SKM-1 treated with dmso at 0.1 percent for 144 hours (cell line): ENCODE measurements at regions not wholly inside any gene's neighbourhood (a gene's known extent, or its start where the extent isn't known, plus 50 kb on each side); places are given as distances from the start of the nearest gene placed in this dataset.
"Not testable (repeated sequence)": the region's sequence is repeated elsewhere in the genome, so short reads cannot be mapped to it uniquely, and the experiment has no call there.

Experiments
- DNase-seq: peaks from one replicate; lab custom pipeline; 2025; ENCODE audit not compliant: unreplicated experiment; lab: John Stamatoyannopoulos, UW

GRCh38 chr14:83575301-83575700 is 1954.6 kb upstream of the FLRT2 start:
- no peak for DNase-seq

DNA sequence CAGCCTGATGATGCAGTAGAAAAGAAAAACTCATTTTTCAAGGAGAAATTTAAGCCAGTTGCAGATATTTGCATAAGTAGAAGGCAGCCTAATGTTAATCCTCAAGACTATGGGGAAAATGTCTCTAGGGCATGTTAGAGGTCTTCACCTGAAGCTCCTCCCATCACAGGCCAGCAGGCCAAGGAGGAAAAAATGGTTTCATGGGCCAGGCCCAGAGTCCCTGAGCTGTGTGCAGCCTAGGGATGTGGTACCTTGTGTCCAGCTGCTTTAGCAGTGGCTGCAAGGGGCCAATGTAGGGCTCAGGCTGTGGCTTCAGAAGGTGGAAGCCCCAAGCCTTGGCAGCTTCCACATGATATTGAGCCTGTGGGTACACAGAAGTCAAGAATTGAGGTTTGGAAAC is 1946.7 kb upstream of the FLRT2 start:
- DNase-seq, result no peak

- DNase-seq, result no peak
Measured at GRCh38 chr14:83594874-83595273, 1935.1 kb upstream of the FLRT2 start.

- no peak for DNase-seq
Measured at GRCh38 chr14:83607682-83608081, 1922.3 kb upstream of the FLRT2 start.

DNA sequence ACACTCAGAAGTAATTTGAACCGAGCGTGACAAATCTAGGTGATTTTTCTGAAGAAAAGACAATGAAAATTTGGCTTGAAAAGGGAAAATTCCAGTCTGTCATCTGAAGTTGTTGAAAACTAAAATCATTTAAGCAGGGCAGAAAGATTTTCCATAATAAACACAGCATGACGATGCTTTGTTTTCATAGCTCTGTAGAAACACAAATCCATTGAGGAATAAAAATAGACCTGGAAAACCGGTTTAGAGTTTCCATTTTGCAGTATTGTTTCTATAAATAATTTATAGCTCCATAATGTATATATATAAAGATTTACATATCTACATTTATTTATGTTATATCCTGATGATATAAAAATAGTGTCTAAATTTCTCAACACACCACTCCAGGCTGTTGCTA is 1918.5 kb upstream of the FLRT2 start:
- no peak for DNase-seq

- no peak for DNase-seq
Measured at GRCh38 chr14:83611906-83612390, 1918.0 kb upstream of the FLRT2 start.

- no peak for DNase-seq
Measured at GRCh38 chr14:83614956-83615355, 1915.0 kb upstream of the FLRT2 start.

DNA sequence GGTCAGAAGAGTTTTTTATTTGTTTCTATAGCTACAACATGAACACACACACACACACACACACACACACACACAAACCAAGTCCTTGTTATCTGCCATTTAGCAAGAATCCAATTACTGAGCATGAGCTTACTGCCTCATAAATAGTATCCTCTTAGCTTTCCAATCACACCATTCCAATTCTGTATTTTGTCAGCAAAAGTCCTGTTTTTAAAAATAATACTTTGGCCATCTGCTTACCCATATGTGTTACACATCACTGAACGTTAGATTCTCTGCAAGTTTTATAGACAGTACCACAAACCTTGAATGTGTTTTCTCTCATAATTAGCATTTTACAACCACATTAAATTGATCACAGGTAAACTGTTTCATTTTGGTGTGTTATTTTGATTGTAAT is 1905.4 kb upstream of the FLRT2 start:
- no peak for DNase-seq

DNA sequence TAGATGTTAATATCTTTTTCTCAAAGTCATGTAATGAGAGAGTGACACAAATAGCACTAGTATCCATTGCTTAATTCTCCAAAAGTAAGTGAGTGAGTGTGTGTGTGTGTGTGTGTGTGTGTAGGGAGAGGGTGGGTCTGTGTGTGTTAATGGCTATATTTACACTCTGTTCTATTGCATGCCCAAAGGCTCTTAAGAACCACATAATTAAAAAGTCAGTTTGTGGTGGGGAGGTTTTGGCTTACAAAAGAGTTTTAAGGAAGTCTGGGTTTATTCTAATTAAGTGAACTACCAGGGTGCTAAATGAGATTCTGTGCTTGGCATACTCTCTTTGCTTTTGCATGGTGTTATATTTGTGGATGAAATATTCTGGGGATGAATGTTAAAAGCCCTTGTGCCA is 1897.6 kb upstream of the FLRT2 start:
- DNase-seq, result no peak

- no peak for DNase-seq
Measured at GRCh38 chr14:83638748-83639504, 1891.0 kb upstream of the FLRT2 start.

DNA sequence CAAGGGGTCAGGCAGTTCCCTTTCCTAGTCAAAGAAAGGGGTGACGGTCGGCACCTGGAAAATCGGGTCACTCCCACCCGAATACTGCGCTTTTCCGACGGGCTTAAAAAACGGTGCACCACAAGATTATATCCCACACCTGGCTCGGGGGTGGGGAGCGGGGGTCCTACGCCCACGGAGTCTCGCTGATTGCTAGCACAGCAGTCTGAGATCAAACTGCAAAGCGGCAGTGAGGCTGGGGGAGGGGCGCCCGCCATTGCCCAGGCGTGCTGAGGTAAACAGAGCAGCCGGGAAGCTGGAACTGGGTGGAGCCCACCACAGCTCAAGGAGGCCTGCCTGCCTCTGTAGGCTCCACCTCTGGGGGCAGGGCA is 1890.5 kb upstream of the FLRT2 start:
- DNase-seq, result not testable (repeated sequence)

DNA sequence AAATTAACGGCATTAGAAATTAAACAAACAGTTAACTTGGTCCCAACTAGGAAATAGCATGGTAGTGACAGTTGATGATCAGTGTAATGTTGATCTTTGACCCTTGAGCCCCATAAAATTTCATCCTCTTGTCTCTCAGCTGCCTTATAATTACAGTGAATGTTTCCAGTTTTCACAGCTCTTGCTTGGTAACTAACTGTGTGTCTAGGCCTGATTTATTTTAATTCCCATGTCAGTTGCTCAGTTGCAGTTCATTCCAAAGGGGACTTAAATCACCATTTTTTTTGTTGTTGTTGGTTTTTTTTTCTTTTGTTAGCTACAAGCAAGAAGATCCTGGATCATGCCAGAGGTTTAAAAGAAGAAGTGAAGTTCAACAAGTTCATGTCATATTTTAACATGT is 1883.7 kb upstream of the FLRT2 start:
- DNase-seq, result no peak

- DNase-seq, result no peak
Measured at GRCh38 chr14:83660597-83660996, 1869.3 kb upstream of the FLRT2 start.

DNA sequence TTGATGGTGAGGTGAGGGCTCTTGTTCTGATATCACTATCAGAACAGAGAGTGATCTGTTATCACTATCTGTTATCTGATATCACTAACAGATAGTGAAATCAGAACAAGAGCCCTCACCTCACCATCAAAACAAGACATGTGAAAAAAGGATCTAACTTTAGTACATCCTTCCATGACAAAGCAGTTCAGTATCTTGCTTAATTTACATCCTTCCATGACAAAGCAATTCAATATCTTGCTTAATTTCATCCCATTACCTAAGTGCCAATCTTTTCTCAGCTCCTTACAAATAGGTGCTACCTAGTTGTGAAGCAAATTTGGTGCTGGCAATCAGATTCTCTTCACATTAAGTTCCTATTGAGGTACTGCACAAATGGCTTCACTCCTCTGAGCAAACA is 1865.6 kb upstream of the FLRT2 start:
- no peak for DNase-seq

GRCh38 chr14:83689265-83689664 is 1840.7 kb upstream of the FLRT2 start:
- DNase-seq, result no peak

DNA sequence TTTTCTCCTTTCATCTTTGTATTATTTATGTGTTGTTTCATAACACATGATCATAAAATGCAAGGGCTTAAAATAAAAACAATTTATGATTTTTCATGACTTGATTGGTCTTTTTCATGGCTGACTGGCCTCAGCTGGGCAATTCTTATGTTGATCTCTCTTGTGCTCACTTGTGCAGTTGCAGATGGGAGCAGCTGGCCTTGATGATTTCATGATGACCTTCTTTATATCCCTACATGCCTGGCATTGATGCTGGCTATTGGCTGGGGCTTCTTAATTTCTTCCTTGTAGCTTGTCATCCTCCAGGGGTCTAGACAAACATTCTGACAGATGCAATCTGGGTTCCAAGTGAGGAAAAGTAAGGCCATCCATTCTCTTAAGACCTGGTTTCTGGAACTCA is 1832.8 kb upstream of the FLRT2 start:
- DNase-seq, result no peak

- DNase-seq, result no peak
Measured at GRCh38 chr14:83702619-83703018, 1827.3 kb upstream of the FLRT2 start.

- DNase-seq, result no peak
Measured at GRCh38 chr14:83706231-83706954, 1823.6 kb upstream of the FLRT2 start.

DNA sequence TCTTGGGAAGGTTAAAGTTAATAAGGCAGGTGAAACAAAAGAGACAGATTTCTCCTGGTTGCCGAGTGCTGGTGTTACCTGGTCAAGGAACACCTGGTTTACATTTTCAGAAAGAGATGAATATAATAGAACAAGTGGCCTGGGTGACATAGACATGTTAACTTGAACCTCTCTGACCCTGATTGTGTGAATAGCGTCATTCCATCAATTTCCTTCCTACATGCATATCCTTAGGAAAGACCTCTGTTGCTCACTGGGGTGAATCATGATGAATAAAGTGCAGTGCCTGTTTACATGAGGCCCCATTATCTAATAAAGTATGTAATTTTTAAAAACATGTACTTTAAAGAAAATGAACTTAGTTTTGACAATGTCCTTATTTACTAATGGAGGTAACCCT is 1822.9 kb upstream of the FLRT2 start:
- DNase-seq, result no peak

GRCh38 chr14:83709116-83709515 is 1820.8 kb upstream of the FLRT2 start:
- no peak for DNase-seq

- no peak for DNase-seq
Measured at GRCh38 chr14:83711046-83711445, 1818.9 kb upstream of the FLRT2 start.

DNA sequence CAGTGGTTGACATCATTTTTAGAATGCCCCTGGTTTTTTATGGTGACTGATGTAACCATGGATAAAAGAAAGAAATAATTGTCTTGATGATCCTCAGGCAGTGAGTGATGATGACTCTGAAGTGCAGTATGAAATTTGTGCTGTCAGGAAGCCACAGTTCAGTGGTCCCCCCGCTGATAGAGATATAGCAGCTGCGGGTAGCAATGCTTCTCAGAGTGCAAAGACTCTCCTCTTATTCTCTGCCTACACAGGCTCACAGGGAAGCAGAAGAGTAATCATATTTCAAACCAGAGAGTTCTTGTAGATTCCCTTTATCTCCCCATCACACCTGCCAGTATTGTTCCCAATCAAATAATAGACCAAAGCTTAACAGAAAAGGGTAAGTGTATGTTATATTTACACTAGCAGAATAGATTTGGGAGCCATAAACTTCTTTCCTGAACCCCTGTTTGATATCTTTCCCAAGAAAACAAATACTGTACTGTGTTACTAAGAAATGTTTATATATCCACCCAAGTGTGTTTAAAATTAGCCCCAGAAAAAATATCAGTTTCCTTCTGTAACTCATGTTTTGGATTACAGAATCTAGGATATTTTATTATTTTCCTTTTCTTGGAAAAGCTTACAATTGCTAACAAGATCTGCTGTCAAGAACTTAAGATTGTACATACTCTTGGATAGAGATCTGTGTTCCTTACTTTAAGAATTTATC is 1817.4 kb upstream of the FLRT2 start:
- no peak for DNase-seq
